Kidney (tissue), 13 donors: ENCODE measurements at regions not wholly inside any gene's neighbourhood (a gene's known extent, or its start where the extent isn't known, plus 50 kb on each side); places are given as distances from the start of the nearest gene placed in this dataset.

Experiments
- DNase-seq, 5 donors: peaks; one replicate each; pipeline ENCODE4 v3.0.0-alpha.2; 2013 to 2020
- FAIRE-seq: peaks from 2 replicates; lab custom pipeline; 2012; peaks lifted over from hg19 to GRCh38; lab: Jason Lieb, UNC
- H3K27ac ChIP-seq, 2 donors: one replicate each; pipeline ENCODE4 v1.7.0; 2013; ENCODE audit warnings: low read depth in 2 of 2, low read length in 2 of 2, inconsistent platforms in 1 of 2
- H3K27me3 ChIP-seq: one replicate; pipeline ENCODE4 v1.7.1; 2013; ENCODE audit warnings: low read length, inconsistent platforms; ENCODE audit not compliant: control insufficient read depth, insufficient read depth
- H3K36me3 ChIP-seq, 3 donors: one replicate each; pipeline versions ENCODE4 v1.7.0 to v1.7.1; 2013; ENCODE audit warnings: low read length in 3 of 3, control low read depth in 1 of 3, inconsistent platforms in 1 of 3; ENCODE audit not compliant: insufficient read depth in 3 of 3, control insufficient read depth in 2 of 3
- H3K4me1 ChIP-seq, 3 donors: one replicate each; pipeline versions ENCODE4 v1.7.0 to v1.7.1; 2013; ENCODE audit warnings: low read length in 3 of 3, inconsistent platforms in 1 of 3, low read depth in 1 of 3; ENCODE audit not compliant: control insufficient read depth in 2 of 3, insufficient read depth in 2 of 3
- H3K4me3 ChIP-seq, 3 donors: one replicate each; pipeline versions ENCODE4 v1.7.0 to v1.8.1; 2013; ENCODE audit warnings: low read length in 3 of 3, control low read depth in 1 of 3, inconsistent platforms in 1 of 3
- H3K9ac ChIP-seq, 3 donors: one replicate each; pipeline versions ENCODE4 v1.7.0 to v1.7.1; 2013; ENCODE audit warnings: low read length in 3 of 3, control low read depth in 1 of 3, inconsistent platforms in 1 of 3
- H3K9me3 ChIP-seq, 3 donors: one replicate each; pipeline versions ENCODE4 v1.7.0 to v1.7.1; 2013; ENCODE audit warnings: low read length in 3 of 3, control low read depth in 1 of 3, inconsistent platforms in 1 of 3; ENCODE audit not compliant: control insufficient read depth in 2 of 3, insufficient read depth in 1 of 3
- intact Hi-C: fragments of 100-400 bp; cut with DNase I; formaldehyde crosslinking; loops from one replicate; pipeline ENCODE4 v1.11.1; 2022
- TF ChIP-seq, protein P1 (sequence below): IDR thresholded peaks from 3 replicates; pipeline ENCODE4 v1.5.1; 2012; ENCODE audit warnings: mild to moderate bottlenecking, moderate library complexity, borderline replicate concordance; ENCODE audit not compliant: insufficient read depth; ENCODE audit errors: extremely low read depth
- donor health status: control.
- donor health status: control.
- donor health status: control.
- donor health status: control.
- donor health status: control.
- donor health status: DM: yes; HTN: yes; CAD: no.
- donor health status: Normal renal cell carcinoma (clear cell type).

DNA sequence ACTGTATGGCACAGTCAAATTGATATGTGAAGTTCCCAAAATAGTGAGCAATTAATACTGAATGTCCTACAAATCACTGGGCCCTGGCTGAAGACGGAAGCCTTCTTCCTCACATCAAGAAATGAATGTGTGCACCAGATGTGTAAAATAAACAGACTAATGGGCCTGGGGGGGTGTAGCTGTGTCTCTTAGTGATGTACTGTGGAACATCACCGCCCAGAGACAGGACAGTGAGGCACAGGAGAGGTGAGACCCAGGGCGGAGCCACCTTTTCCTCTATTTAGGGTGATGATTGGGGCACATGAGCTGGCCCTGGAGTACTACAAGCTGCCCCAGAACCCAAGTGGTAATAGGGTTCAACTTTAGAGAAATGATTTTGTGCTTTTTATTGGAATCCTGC is 368.5 kb upstream of the ARID1B start:
- H3K36me3 ChIP-seq, result no peaks in the 10 kb centered on the region
- intact Hi-C loops, result no loop called here
- no peaks in the 10 kb centered on the region for H3K9me3 ChIP-seq
- H3K4me3 ChIP-seq, result no peak overlapping the region
- H3K4me1 ChIP-seq, result no peaks in the 10 kb centered on the region
- TF ChIP-seq, protein P1, sequence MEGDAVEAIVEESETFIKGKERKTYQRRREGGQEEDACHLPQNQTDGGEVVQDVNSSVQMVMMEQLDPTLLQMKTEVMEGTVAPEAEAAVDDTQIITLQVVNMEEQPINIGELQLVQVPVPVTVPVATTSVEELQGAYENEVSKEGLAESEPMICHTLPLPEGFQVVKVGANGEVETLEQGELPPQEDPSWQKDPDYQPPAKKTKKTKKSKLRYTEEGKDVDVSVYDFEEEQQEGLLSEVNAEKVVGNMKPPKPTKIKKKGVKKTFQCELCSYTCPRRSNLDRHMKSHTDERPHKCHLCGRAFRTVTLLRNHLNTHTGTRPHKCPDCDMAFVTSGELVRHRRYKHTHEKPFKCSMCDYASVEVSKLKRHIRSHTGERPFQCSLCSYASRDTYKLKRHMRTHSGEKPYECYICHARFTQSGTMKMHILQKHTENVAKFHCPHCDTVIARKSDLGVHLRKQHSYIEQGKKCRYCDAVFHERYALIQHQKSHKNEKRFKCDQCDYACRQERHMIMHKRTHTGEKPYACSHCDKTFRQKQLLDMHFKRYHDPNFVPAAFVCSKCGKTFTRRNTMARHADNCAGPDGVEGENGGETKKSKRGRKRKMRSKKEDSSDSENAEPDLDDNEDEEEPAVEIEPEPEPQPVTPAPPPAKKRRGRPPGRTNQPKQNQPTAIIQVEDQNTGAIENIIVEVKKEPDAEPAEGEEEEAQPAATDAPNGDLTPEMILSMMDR, result no peak
- H3K27me3 ChIP-seq, result no peaks in the 10 kb centered on the region
- H3K27ac ChIP-seq, result no peak overlapping the region
- DNase-seq, result no peak
- no peak overlapping the region for H3K9ac ChIP-seq
- no peak for FAIRE-seq

GRCh38 chr6:156407334-156407733 is 369.8 kb upstream of the ARID1B start:
- H3K9ac ChIP-seq, result no peak overlapping the region
- H3K9me3 ChIP-seq, result no peaks in the 10 kb centered on the region
- no peaks in the 10 kb centered on the region for H3K4me1 ChIP-seq
- TF ChIP-seq, protein P1, result no peak
- no peak for FAIRE-seq
- H3K27me3 ChIP-seq, result no peaks in the 10 kb centered on the region
- H3K4me3 ChIP-seq, result no peak overlapping the region
- H3K27ac ChIP-seq, result no peak overlapping the region
- intact Hi-C loops, result no loop called here
- no peaks in the 10 kb centered on the region for H3K36me3 ChIP-seq
- DNase-seq, result no peak

DNA sequence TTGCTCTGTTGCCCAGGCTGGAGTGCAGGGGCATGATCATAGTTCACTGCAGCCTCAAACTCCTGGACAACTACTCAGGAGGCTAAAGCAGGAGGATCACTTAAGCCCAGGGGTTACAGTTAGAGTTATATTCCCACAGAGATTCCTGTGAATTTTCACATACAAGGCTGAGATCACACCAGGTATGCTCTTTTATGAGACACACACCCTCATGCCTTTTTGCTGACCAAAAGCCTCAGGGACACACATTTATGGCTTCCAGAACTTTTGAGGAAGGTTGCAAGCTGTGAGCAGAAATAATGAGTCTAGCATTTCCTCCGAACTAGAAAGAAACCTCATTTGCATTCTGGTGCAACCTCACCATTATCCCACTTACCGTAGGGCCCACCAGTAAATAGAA is 370.5 kb upstream of the ARID1B start:
- no peak overlapping the region for H3K27ac ChIP-seq
- DNase-seq (no peak), FAIRE-seq (no peak)
- H3K36me3 ChIP-seq, result no peaks in the 10 kb centered on the region
- H3K4me3 ChIP-seq, result no peak overlapping the region
- no peak overlapping the region for H3K9ac ChIP-seq
- no peaks in the 10 kb centered on the region for H3K27me3 ChIP-seq
- no peaks in the 10 kb centered on the region for H3K9me3 ChIP-seq
- H3K4me1 ChIP-seq, result no peaks in the 10 kb centered on the region
- intact Hi-C loops, result no loop called here
- TF ChIP-seq, protein P1, result no peak

GRCh38 chr6:156406099-156406498 is 371.1 kb upstream of the ARID1B start:
- Histone ChIP-seq H3K36me3 (no peaks in the 10 kb centered on the region), H3K27ac (no peak overlapping the region), H3K27me3 (no peaks in the 10 kb centered on the region), H3K9me3 (no peaks in the 10 kb centered on the region), H3K4me3 (no peak overlapping the region), H3K4me1 (no peaks in the 10 kb centered on the region), H3K9ac (no peak overlapping the region)
- FAIRE-seq (no peak), DNase-seq (no peak)
- TF ChIP-seq, protein P1, result no peak
- intact Hi-C loops, result no loop called here
